ENCODE measurements at regions not wholly inside any gene's neighbourhood (a gene's known extent, or its start where the extent isn't known, plus 50 kb on each side); places are given as distances from the start of the nearest gene placed in this dataset.

GRCh38 chr11:27228232-27228905 is 134.6 kb downstream of the CCDC34 start:
- TF ChIP-seq JUND (IDR thresholded peaks at IDR 0.05) = no peak
- TF ChIP-seq, protein P1, sequence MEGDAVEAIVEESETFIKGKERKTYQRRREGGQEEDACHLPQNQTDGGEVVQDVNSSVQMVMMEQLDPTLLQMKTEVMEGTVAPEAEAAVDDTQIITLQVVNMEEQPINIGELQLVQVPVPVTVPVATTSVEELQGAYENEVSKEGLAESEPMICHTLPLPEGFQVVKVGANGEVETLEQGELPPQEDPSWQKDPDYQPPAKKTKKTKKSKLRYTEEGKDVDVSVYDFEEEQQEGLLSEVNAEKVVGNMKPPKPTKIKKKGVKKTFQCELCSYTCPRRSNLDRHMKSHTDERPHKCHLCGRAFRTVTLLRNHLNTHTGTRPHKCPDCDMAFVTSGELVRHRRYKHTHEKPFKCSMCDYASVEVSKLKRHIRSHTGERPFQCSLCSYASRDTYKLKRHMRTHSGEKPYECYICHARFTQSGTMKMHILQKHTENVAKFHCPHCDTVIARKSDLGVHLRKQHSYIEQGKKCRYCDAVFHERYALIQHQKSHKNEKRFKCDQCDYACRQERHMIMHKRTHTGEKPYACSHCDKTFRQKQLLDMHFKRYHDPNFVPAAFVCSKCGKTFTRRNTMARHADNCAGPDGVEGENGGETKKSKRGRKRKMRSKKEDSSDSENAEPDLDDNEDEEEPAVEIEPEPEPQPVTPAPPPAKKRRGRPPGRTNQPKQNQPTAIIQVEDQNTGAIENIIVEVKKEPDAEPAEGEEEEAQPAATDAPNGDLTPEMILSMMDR (IDR thresholded peaks at IDR 0.05) = no peak
- no peak for TF ChIP-seq GATA2 (CRISPR knock-in tag; IDR thresholded peaks at IDR 0.05)
- no peak for TF ChIP-seq RXRA (IDR thresholded peaks at IDR 0.05; ENCODE audit: borderline replicate concordance, low read depth)
- TF ChIP-seq SMC3 (IDR thresholded peaks at IDR 0.05; ENCODE audit: low read depth, low read length) = no peak
- no peak for TF ChIP-seq EP300 (IDR thresholded peaks at IDR 0.05; ENCODE audit: borderline replicate concordance in 1 of 2, low read depth in 1 of 2, low read length in 1 of 2)
- TF ChIP-seq TAF1 (IDR thresholded peaks at IDR 0.05; ENCODE audit: borderline replicate concordance, low read depth, low read length) = no peak
- TF ChIP-seq NRF1 (IDR thresholded peaks at IDR 0.05; ENCODE audit: low read depth, low read length) = no peak
- TF ChIP-seq POLR2AphosphoS5 (IDR thresholded peaks at IDR 0.05; ENCODE audit: low read depth, low read length) = no peak
- TF ChIP-seq MAX (IDR thresholded peaks at IDR 0.05; ENCODE audit: low read depth) = no peak

Measured in SK-N-SH (cell line).